Hepatocyte (in vitro differentiated cells): ENCODE measurements at regions not wholly inside any gene's neighbourhood (a gene's known extent, or its start where the extent isn't known, plus 50 kb on each side); places are given as distances from the start of the nearest gene placed in this dataset.

Experiments used
- DNase-seq: peaks from one replicate; pipeline ENCODE4 v3.0.0-alpha.2; 2016; ENCODE audit warnings: low spot score
- H2AFZ ChIP-seq: fragments of 200-600 bp; sonication (generic); 2 replicates; pipeline ENCODE4 v1.6.0; 2016; ENCODE audit warnings: antibody characterized with exemption, mild to moderate bottlenecking
- H3K27ac ChIP-seq: fragments of 200-600 bp; sonication (generic); 2 replicates; pipeline ENCODE4 v1.5.1; 2016; ENCODE audit warnings: mild to moderate bottlenecking
- H3K27me3 ChIP-seq: fragments of 200-600 bp; sonication (generic); 2 replicates; pipeline ENCODE4 v1.6.1; 2016
- H3K36me3 ChIP-seq: fragments of 200-600 bp; sonication (generic); replicated peaks from 2 replicates; pipeline ENCODE4 v1.5.1; 2016; ENCODE audit warnings: low read depth; ENCODE audit not compliant: insufficient read depth
- H3K4me1 ChIP-seq: fragments of 200-600 bp; sonication (generic); 2 replicates; pipeline ENCODE4 v1.5.1; 2016; ENCODE audit warnings: mild to moderate bottlenecking, moderate library complexity; ENCODE audit not compliant: insufficient read depth
- H3K4me2 ChIP-seq: fragments of 200-600 bp; sonication (generic); 2 replicates; pipeline ENCODE4 v1.6.0; 2016
- H3K4me3 ChIP-seq: fragments of 200-600 bp; sonication (generic); 2 replicates; pipeline ENCODE4 v1.5.1; 2016; ENCODE audit warnings: mild to moderate bottlenecking
- H3K79me2 ChIP-seq: fragments of 200-600 bp; sonication (generic); 2 replicates; pipeline ENCODE4 v1.6.0; 2017; ENCODE audit warnings: mild to moderate bottlenecking
- H3K9me2 ChIP-seq: fragments of 200-600 bp; sonication (generic); replicated peaks from 2 replicates; pipeline ENCODE4 v1.6.0; 2017; ENCODE audit warnings: mild to moderate bottlenecking; ENCODE audit not compliant: insufficient read depth
- H3K9me3 ChIP-seq: fragments of 200-600 bp; sonication (generic); 2 replicates; pipeline ENCODE4 v1.5.1; 2016; ENCODE audit warnings: low read depth, mild to moderate bottlenecking
- H4K20me1 ChIP-seq: fragments of 200-600 bp; sonication (generic); 2 replicates; pipeline ENCODE4 v1.6.0; 2016; ENCODE audit warnings: mild to moderate bottlenecking; ENCODE audit not compliant: insufficient read depth, poor library complexity, severe bottlenecking
- CTCF ChIP-seq: fragments of 200-600 bp; sonication (generic); IDR thresholded peaks from 2 replicates; pipeline ENCODE4 v1.5.1; 2016; ENCODE audit warnings: antibody characterized with exemption, mild to moderate bottlenecking; ENCODE audit not compliant: poor library complexity
- EZH2 ChIP-seq: fragments of 200-600 bp; sonication (generic); IDR thresholded peaks from 2 replicates; pipeline ENCODE4 v1.6.1; 2016; ENCODE audit warnings: antibody characterized with exemption, mild to moderate bottlenecking, borderline replicate concordance
- EZH2phosphoT487 ChIP-seq: fragments of 200-600 bp; sonication (generic); IDR thresholded peaks from one replicate; pipeline ENCODE4 v1.6.1; 2018; ENCODE audit warnings: antibody characterized with exemption, mild to moderate bottlenecking, low read depth, moderate library complexity; ENCODE audit not compliant: unreplicated experiment, severe bottlenecking
- WGBS: methylation state at CpG from one replicate; pipeline ENCODE4 v1.1.6; 2016; ENCODE audit warnings: low lambda C conversion rate; ENCODE audit errors: missing lambda C conversion rate; 5-methylcytosine and 5-hydroxymethylcytosine counted together

- Histone ChIP-seq H3K27ac (no peak overlapping the region), H3K4me1 (no peaks in the 10 kb centered on the region), H3K9me2 (no peaks in the 10 kb centered on the region), H3K27me3 (no peaks in the 10 kb centered on the region), H3K4me3 (no peak overlapping the region), H3K9me3 (no peaks in the 10 kb centered on the region), H2AFZ (no peak overlapping the region), H3K79me2 (no peaks in the 10 kb centered on the region), H3K4me2 (no peak overlapping the region), H3K36me3 (no peaks in the 10 kb centered on the region), H4K20me1 (no peaks in the 10 kb centered on the region)
- peak; percentile 86 for DNase-seq
- TF ChIP-seq EZH2phosphoT487 = no peak
- TF ChIP-seq EZH2 = no peak
- TF ChIP-seq CTCF = peak; percentile 90
- WGBS = 29% methylated on average over 8 of the region's 8 CpGs
Observed at GRCh38 chr1:112808861-112809684, 93.9 kb upstream of the PPM1J start.

GRCh38 chr1:112807999-112808398 is 92.9 kb upstream of the PPM1J start:
- no peaks in the 10 kb centered on the region for H3K27me3 ChIP-seq
- no peaks in the 10 kb centered on the region for H4K20me1 ChIP-seq
- H2AFZ ChIP-seq = no peak overlapping the region
- H3K36me3 ChIP-seq = no peaks in the 10 kb centered on the region
- 94% methylated on average over 3 of the region's 3 CpGs for WGBS
- H3K27ac ChIP-seq = peak overlapping the region; percentile 52
- DNase-seq = no peak
- TF ChIP-seq EZH2 = no peak
- TF ChIP-seq CTCF = no peak
- TF ChIP-seq EZH2phosphoT487 = no peak
- no peak overlapping the region for H3K4me2 ChIP-seq
- H3K9me2 ChIP-seq = no peaks in the 10 kb centered on the region
- H3K9me3 ChIP-seq = no peaks in the 10 kb centered on the region
- no peaks in the 10 kb centered on the region for H3K79me2 ChIP-seq
- no peak overlapping the region for H3K4me3 ChIP-seq
- no peaks in the 10 kb centered on the region for H3K4me1 ChIP-seq

GRCh38 chr1:112807117-112807516 is 92.0 kb upstream of the PPM1J start:
- Histone ChIP-seq H3K36me3 (no peaks in the 10 kb centered on the region), H3K27me3 (no peaks in the 10 kb centered on the region), H3K79me2 (no peaks in the 10 kb centered on the region), H3K4me2 (peak overlapping the region; percentile 24), H3K9me3 (no peaks in the 10 kb centered on the region), H4K20me1 (no peaks in the 10 kb centered on the region), H3K9me2 (no peaks in the 10 kb centered on the region), H3K27ac (peak overlapping the region; percentile 52), H3K4me1 (no peaks in the 10 kb centered on the region), H2AFZ (no peak overlapping the region), H3K4me3 (no peak overlapping the region)
- WGBS = 48% methylated on average over 6 of the region's 6 CpGs
- peak; percentile 32 for DNase-seq
- TF ChIP-seq EZH2 (no peak), EZH2phosphoT487 (no peak), CTCF (no peak)
